ENCODE measurements at regions not wholly inside any gene's neighbourhood (a gene's known extent, or its start where the extent isn't known, plus 50 kb on each side); places are given as distances from the start of the nearest gene placed in this dataset.

DNA sequence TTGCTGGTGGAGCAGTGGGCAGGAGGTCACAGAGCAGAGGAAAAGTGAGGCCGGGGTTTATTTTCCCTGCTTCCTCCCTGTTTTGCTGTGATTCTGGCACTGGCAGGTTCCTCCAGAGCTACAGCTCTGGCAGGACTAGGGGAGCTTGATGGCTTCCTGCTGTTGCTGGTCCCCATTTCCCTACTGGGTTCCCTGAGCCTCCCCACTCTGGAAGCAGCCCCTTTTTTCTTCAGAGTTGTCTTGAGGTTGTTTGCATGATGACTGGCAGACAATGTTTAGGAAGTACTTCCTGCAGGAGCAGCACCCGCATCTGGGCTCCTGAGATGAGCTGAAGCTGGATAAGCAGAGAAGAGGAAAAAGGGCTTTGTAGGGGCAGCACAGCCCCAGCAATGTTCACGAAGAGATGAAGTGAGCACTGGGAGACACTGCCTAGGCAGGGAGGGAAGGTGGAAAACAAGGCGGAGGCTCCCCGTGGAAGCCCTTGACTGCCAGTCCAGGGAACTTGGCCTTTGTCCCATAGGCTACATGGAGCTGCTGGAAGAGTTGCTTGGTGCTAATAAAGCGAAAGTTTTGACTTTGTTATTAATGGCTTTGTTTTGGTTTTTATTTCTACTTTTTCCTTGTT lies 126.9 kb downstream of the SLC38A6 start:
- TF ChIP-seq, protein P1, sequence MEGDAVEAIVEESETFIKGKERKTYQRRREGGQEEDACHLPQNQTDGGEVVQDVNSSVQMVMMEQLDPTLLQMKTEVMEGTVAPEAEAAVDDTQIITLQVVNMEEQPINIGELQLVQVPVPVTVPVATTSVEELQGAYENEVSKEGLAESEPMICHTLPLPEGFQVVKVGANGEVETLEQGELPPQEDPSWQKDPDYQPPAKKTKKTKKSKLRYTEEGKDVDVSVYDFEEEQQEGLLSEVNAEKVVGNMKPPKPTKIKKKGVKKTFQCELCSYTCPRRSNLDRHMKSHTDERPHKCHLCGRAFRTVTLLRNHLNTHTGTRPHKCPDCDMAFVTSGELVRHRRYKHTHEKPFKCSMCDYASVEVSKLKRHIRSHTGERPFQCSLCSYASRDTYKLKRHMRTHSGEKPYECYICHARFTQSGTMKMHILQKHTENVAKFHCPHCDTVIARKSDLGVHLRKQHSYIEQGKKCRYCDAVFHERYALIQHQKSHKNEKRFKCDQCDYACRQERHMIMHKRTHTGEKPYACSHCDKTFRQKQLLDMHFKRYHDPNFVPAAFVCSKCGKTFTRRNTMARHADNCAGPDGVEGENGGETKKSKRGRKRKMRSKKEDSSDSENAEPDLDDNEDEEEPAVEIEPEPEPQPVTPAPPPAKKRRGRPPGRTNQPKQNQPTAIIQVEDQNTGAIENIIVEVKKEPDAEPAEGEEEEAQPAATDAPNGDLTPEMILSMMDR (IDR thresholded peaks at IDR 0.05; ENCODE audit: extremely low read depth, low read depth, low read length): no peak
- Histone ChIP-seq H3K79me2 (ENCODE audit: insufficient read depth, low read length) (no peaks in the 10 kb centered on the region), H3K27ac (ENCODE audit: low read depth, low read length) (no peak overlapping the region), H4K20me1 (ENCODE audit: insufficient read depth, low read length) (no peaks in the 10 kb centered on the region), H3K4me1 (ENCODE audit: insufficient read depth, low read length) (peaks cover 36% of the 10 kb centered on the region), H3K4me3 (ENCODE audit: insufficient read depth, low read length) (no peak overlapping the region), H3K9me3 (ENCODE audit: low read depth, low read length) (no peaks in the 10 kb centered on the region), H3K4me2 (ENCODE audit: insufficient read depth, low read length) (no peak overlapping the region), H3K36me3 (ENCODE audit: insufficient read depth, low read length) (no peaks in the 10 kb centered on the region), H2AFZ (ENCODE audit: low read length) (no peak overlapping the region), H3K27me3 (ENCODE audit: insufficient read depth, low read length) (no peaks in the 10 kb centered on the region)
- DNase-seq (ENCODE audit: insufficient read length, low spot score, missing footprints): no peak

DNA sequence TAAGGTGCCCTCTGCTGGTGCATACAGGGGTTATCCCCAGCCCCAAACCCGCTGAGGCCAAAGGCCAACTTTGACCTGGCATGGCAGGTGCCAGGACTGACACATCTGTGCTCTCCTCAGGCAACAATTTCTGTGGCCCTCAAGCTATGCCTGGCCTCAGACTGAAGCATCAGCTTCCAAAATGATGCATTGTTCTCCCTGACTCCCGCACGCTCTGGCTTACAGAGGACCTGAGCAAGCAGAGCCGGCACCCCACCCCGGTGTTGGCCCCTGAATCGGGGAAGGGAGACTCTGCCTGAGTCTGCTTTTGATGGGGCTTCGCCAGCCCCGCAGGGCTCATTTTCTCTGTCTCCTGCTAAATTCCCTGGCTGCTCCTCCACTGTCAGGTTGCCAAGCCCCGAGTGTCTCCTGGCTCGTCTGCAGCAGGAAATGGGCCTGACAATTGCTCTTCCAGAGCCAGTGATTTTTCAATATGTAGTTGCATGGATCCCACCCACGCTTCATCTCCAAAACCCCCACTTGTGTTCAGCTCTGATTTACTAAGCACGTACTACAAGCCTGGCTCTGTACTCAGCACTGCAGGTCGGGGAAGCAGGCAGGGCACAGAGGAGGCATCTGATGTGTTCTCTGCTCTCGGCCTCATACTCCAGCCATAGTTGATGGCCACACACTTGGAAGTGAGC lies 126.1 kb downstream of the SLC38A6 start:
- Histone ChIP-seq H3K27ac (ENCODE audit: low read depth, low read length) (no peak overlapping the region), H3K9me3 (ENCODE audit: low read depth, low read length) (no peaks in the 10 kb centered on the region), H3K27me3 (ENCODE audit: insufficient read depth, low read length) (no peaks in the 10 kb centered on the region), H4K20me1 (ENCODE audit: insufficient read depth, low read length) (no peaks in the 10 kb centered on the region), H2AFZ (ENCODE audit: low read length) (peak overlapping the region; percentile 26), H3K4me2 (ENCODE audit: insufficient read depth, low read length) (no peak overlapping the region), H3K4me3 (ENCODE audit: insufficient read depth, low read length) (no peak overlapping the region), H3K36me3 (ENCODE audit: insufficient read depth, low read length) (no peaks in the 10 kb centered on the region), H3K79me2 (ENCODE audit: insufficient read depth, low read length) (no peaks in the 10 kb centered on the region), H3K4me1 (ENCODE audit: insufficient read depth, low read length) (peaks cover 45% of the 10 kb centered on the region)
- DNase-seq (ENCODE audit: insufficient read length, low spot score, missing footprints): no peak
- TF ChIP-seq, protein P1 (IDR thresholded peaks at IDR 0.05; ENCODE audit: extremely low read depth, low read depth, low read length): peak; percentile 35

DNA sequence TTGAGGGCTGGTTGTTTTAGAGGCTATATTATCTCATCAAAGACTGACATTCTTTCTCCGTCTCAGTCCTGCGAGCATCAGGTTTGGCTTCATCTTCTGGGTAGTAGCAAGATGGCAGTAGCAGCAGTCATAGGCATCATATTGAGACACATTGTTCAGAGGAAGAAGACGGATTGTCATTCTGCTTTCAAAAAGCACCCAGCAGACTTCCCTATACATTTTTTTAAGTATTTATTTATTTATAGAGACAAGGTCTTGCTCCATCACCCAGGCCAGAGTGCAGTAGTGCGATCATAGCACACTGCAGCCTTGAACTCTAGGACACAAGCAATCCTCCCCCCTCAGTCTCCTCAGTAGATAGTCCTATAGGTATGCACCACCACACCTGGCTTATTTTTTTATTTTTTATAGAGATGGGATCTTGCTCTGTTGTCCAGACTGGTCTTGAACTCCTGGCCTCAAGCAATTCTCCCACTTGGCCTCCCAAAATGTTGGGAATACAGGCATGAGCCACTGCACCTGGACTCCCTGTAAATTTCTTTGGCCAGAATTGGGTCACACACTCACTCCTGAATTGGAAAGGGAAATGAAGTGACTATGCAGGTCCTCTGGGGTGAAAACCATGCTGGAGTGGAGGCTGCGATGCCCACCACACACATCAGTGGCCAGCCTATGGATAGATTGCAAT lies 125.4 kb downstream of the SLC38A6 start:
- no peak overlapping the region for H3K4me3 ChIP-seq (ENCODE audit: insufficient read depth, low read length)
- no peaks in the 10 kb centered on the region for H3K36me3 ChIP-seq (ENCODE audit: insufficient read depth, low read length)
- no peak overlapping the region for H3K27ac ChIP-seq (ENCODE audit: low read depth, low read length)
- no peaks in the 10 kb centered on the region for H3K27me3 ChIP-seq (ENCODE audit: insufficient read depth, low read length)
- no peak for DNase-seq (ENCODE audit: insufficient read length, low spot score, missing footprints)
- H2AFZ ChIP-seq (ENCODE audit: low read length): no peak overlapping the region
- TF ChIP-seq, protein P1 (IDR thresholded peaks at IDR 0.05; ENCODE audit: extremely low read depth, low read depth, low read length): no peak
- no peaks in the 10 kb centered on the region for H3K9me3 ChIP-seq (ENCODE audit: low read depth, low read length)
- H3K79me2 ChIP-seq (ENCODE audit: insufficient read depth, low read length): no peaks in the 10 kb centered on the region
- peaks cover 47% of the 10 kb centered on the region for H3K4me1 ChIP-seq (ENCODE audit: insufficient read depth, low read length)
- H4K20me1 ChIP-seq (ENCODE audit: insufficient read depth, low read length): no peaks in the 10 kb centered on the region
- H3K4me2 ChIP-seq (ENCODE audit: insufficient read depth, low read length): no peak overlapping the region

DNA sequence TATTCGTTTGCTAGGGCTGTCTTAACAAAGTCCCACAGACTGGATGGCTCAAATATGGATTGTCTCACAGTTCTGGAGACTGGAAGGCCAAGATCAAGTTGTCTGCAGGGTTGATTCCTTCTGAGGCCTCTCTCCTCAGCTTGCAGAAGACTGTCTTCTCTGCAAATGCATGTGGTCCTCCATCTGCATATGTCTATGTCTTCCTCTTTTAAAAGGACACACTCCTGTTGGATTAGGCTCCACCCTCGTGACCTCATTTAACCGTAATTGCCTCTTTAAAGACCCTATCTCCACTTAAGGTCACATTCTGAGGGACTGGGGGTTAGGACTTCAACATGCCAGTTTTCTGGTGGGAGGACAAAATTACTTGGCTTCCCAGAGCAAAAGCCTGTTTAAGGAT lies 123.3 kb downstream of the SLC38A6 start:
- no peaks in the 10 kb centered on the region for H3K9me3 ChIP-seq (ENCODE audit: low read depth, low read length)
- H3K4me2 ChIP-seq (ENCODE audit: insufficient read depth, low read length): peak overlapping the region; percentile 57
- no peak for DNase-seq (ENCODE audit: insufficient read length, low spot score, missing footprints)
- no peaks in the 10 kb centered on the region for H3K27me3 ChIP-seq (ENCODE audit: insufficient read depth, low read length)
- peak overlapping the region; percentile 80 for H2AFZ ChIP-seq (ENCODE audit: low read length)
- no peaks in the 10 kb centered on the region for H4K20me1 ChIP-seq (ENCODE audit: insufficient read depth, low read length)
- H3K4me3 ChIP-seq (ENCODE audit: insufficient read depth, low read length): no peak overlapping the region
- TF ChIP-seq, protein P1 (IDR thresholded peaks at IDR 0.05; ENCODE audit: extremely low read depth, low read depth, low read length): no peak
- H3K36me3 ChIP-seq (ENCODE audit: insufficient read depth, low read length): no peaks in the 10 kb centered on the region
- no peaks in the 10 kb centered on the region for H3K79me2 ChIP-seq (ENCODE audit: insufficient read depth, low read length)
- H3K27ac ChIP-seq (ENCODE audit: low read depth, low read length): peak overlapping the region; percentile 93
- H3K4me1 ChIP-seq (ENCODE audit: insufficient read depth, low read length): peaks cover 33% of the 10 kb centered on the region
